Neuron (in vitro differentiated cells): ENCODE measurements at regions not wholly inside any gene's neighbourhood (a gene's known extent, or its start where the extent isn't known, plus 50 kb on each side); places are given as distances from the start of the nearest gene placed in this dataset.

Experiments
- H2AFZ ChIP-seq: one replicate; pipeline ENCODE4 v1.6.1; 2013; ENCODE audit warnings: low read depth, mild to moderate bottlenecking, inconsistent platforms, low read length, moderate library complexity
- H3K27me3 ChIP-seq: one replicate; pipeline ENCODE4 v1.6.1; 2013; ENCODE audit warnings: low read length; ENCODE audit not compliant: insufficient read depth
- H3K36me3 ChIP-seq: one replicate; pipeline ENCODE4 v1.6.1; 2013; ENCODE audit warnings: low read length; ENCODE audit not compliant: insufficient read depth
- H3K4me1 ChIP-seq: one replicate; pipeline ENCODE4 v1.6.1; 2013; ENCODE audit warnings: low read length; ENCODE audit not compliant: insufficient read depth
- H3K4me3 ChIP-seq: 2 replicates; pipeline ENCODE4 v1.5.1; 2013; ENCODE audit warnings: mild to moderate bottlenecking, low read length, moderate library complexity
- H3K9me3 ChIP-seq: one replicate; pipeline ENCODE4 v1.6.1; 2013; ENCODE audit warnings: low read length

GRCh38 chr7:351256-351655, 61.3 kb downstream of the FOXL3 start:
- Histone ChIP-seq H3K27me3 (no peaks in the 10 kb centered on the region), H2AFZ (no peak overlapping the region), H3K9me3 (peaks cover 5% of the 10 kb centered on the region), H3K36me3 (no peaks in the 10 kb centered on the region), H3K4me3 (no peak overlapping the region), H3K4me1 (no peaks in the 10 kb centered on the region)

- Histone ChIP-seq H3K4me1 (no peaks in the 10 kb centered on the region), H3K4me3 (no peak overlapping the region), H3K27me3 (no peaks in the 10 kb centered on the region), H3K9me3 (peaks cover 5% of the 10 kb centered on the region), H2AFZ (no peak overlapping the region), H3K36me3 (no peaks in the 10 kb centered on the region)
Measured at GRCh38 chr7:351681-352480, 61.9 kb downstream of the FOXL3 start.

GRCh38 chr7:353746-354325, 63.9 kb downstream of the FOXL3 start:
- Histone ChIP-seq H3K36me3 (no peaks in the 10 kb centered on the region), H3K27me3 (no peaks in the 10 kb centered on the region), H3K4me3 (no peak overlapping the region), H3K4me1 (no peaks in the 10 kb centered on the region), H3K9me3 (peaks cover 4% of the 10 kb centered on the region), H2AFZ (no peak overlapping the region)

GRCh38 chr7:354597-355470, 64.9 kb downstream of the FOXL3 start:
- Histone ChIP-seq H3K9me3 (peaks cover 4% of the 10 kb centered on the region), H3K36me3 (no peaks in the 10 kb centered on the region)

GRCh38 chr7:355568-355967, 65.6 kb downstream of the FOXL3 start:
- H3K27me3 ChIP-seq = peaks cover 3% of the 10 kb centered on the region
- H3K9me3 ChIP-seq = peaks cover 4% of the 10 kb centered on the region
- no peaks in the 10 kb centered on the region for H3K4me1 ChIP-seq
- H3K4me3 ChIP-seq = no peak overlapping the region
- H3K36me3 ChIP-seq = no peaks in the 10 kb centered on the region
- H2AFZ ChIP-seq = no peak overlapping the region

More at GRCh38 chr7:354597-355470, 64.9 kb downstream of the FOXL3 start:
- H3K4me3 ChIP-seq = no peak overlapping the region
- H3K27me3 ChIP-seq = peaks cover under 1% of the 10 kb centered on the region
- no peak overlapping the region for H2AFZ ChIP-seq
- H3K4me1 ChIP-seq = no peaks in the 10 kb centered on the region

GRCh38 chr7:356087-356486, 66.1 kb downstream of the FOXL3 start:
- Histone ChIP-seq H3K4me1 (no peaks in the 10 kb centered on the region), H3K9me3 (peaks cover 4% of the 10 kb centered on the region), H3K36me3 (no peaks in the 10 kb centered on the region), H2AFZ (no peak overlapping the region), H3K27me3 (peaks cover 3% of the 10 kb centered on the region), H3K4me3 (no peak overlapping the region)

- Histone ChIP-seq H3K36me3 (no peaks in the 10 kb centered on the region), H2AFZ (no peak overlapping the region), H3K9me3 (peaks cover 4% of the 10 kb centered on the region), H3K4me3 (no peak overlapping the region), H3K4me1 (no peaks in the 10 kb centered on the region), H3K27me3 (peaks cover 3% of the 10 kb centered on the region)
Measured at GRCh38 chr7:356691-357462, 66.9 kb downstream of the FOXL3 start.

GRCh38 chr7:357531-358209, 67.7 kb downstream of the FOXL3 start:
- Histone ChIP-seq H2AFZ (no peak overlapping the region), H3K9me3 (peaks cover 4% of the 10 kb centered on the region), H3K4me1 (no peaks in the 10 kb centered on the region), H3K27me3 (peaks cover 3% of the 10 kb centered on the region), H3K36me3 (no peaks in the 10 kb centered on the region), H3K4me3 (no peak overlapping the region)

- H3K4me3 ChIP-seq = no peak overlapping the region
- no peaks in the 10 kb centered on the region for H3K4me1 ChIP-seq
Measured at GRCh38 chr7:358352-358751, 68.4 kb downstream of the FOXL3 start.

GRCh38 chr7:359226-359765, 69.3 kb downstream of the FOXL3 start:
- H3K27me3 ChIP-seq = peaks cover 3% of the 10 kb centered on the region
- no peak overlapping the region for H3K4me3 ChIP-seq
- H3K36me3 ChIP-seq = no peaks in the 10 kb centered on the region
- no peaks in the 10 kb centered on the region for H3K4me1 ChIP-seq
- no peak overlapping the region for H2AFZ ChIP-seq
- peaks cover 4% of the 10 kb centered on the region for H3K9me3 ChIP-seq

More at GRCh38 chr7:358352-358751, 68.4 kb downstream of the FOXL3 start:
- Histone ChIP-seq H3K9me3 (peaks cover 4% of the 10 kb centered on the region), H2AFZ (no peak overlapping the region), H3K36me3 (no peaks in the 10 kb centered on the region), H3K27me3 (peaks cover 3% of the 10 kb centered on the region)

- H2AFZ ChIP-seq = no peak overlapping the region
- H3K36me3 ChIP-seq = no peaks in the 10 kb centered on the region
- no peak overlapping the region for H3K4me3 ChIP-seq
- peaks cover 4% of the 10 kb centered on the region for H3K9me3 ChIP-seq
- no peaks in the 10 kb centered on the region for H3K4me1 ChIP-seq
- H3K27me3 ChIP-seq = peaks cover 3% of the 10 kb centered on the region
Measured at GRCh38 chr7:359766-360361, 69.9 kb downstream of the FOXL3 start.
